Activated naive CD8-positive, alpha-beta T cell treated with anti-CD3 and anti-CD28 coated beads, Interleukin-2, amount 50 U/mL, for 24 hours (primary cell): ENCODE measurements at regions not wholly inside any gene's neighbourhood (a gene's known extent, or its start where the extent isn't known, plus 50 kb on each side); places are given as distances from the start of the nearest gene placed in this dataset.
"Not testable (repeated sequence)": the region's sequence is repeated elsewhere in the genome, so short reads cannot be mapped to it uniquely, and the experiment has no call there.

Experiments used
- ATAC-seq: fragments of 150-1000 bp; cut with Tn5 transposase; one replicate; pipeline ENCODE4 v1.10.0; 2021
- DNase-seq: peaks from one replicate; pipeline ENCODE4 v3.0.0; 2021
- H3K27ac Mint-ChIP-seq: one replicate; pipeline ENCODE4 v1.8.0; 2021; ENCODE audit warnings: mild to moderate bottlenecking, mixed read lengths
- H3K27me3 Mint-ChIP-seq: one replicate; pipeline ENCODE4 v1.8.0; 2021; ENCODE audit warnings: mixed read lengths
- H3K36me3 Mint-ChIP-seq: one replicate; pipeline ENCODE4 v1.8.0; 2021; ENCODE audit warnings: low read depth, mixed read lengths
- H3K4me1 Mint-ChIP-seq: one replicate; pipeline ENCODE4 v1.8.0; 2021; ENCODE audit warnings: mixed read lengths
- H3K4me3 Mint-ChIP-seq: one replicate; pipeline ENCODE4 v1.8.0; 2021; ENCODE audit warnings: mild to moderate bottlenecking, moderate library complexity, mixed read lengths
- H3K9me3 Mint-ChIP-seq: one replicate; pipeline ENCODE4 v1.8.0; 2021; ENCODE audit warnings: mixed read lengths

DNA sequence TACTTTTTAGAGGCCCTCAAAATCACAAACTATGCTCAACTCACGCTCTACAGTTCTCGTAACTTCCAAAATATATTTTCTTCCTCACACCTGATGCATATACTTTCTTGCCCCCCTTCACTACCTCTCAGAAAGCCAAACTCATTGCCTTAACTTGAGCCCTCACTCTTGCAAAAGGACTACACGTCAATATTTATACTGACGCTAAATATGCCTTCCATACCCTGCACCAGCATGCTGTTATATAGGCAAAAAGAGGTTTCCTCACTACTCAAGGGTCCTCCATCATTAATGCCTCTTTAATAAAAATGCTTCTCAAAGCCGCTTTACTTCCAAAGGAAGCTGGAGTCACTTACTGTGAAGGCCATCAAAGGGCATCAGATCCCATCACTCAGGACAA, 92.9 kb upstream of the ATF7IP2 start:
- not testable (repeated sequence) for H3K4me1 Mint-ChIP-seq, H3K27ac Mint-ChIP-seq, DNase-seq, H3K27me3 Mint-ChIP-seq, ATAC-seq, H3K4me3 Mint-ChIP-seq, H3K36me3 Mint-ChIP-seq
- peaks cover 23% of the 10 kb centered on the region for H3K9me3 Mint-ChIP-seq

DNA sequence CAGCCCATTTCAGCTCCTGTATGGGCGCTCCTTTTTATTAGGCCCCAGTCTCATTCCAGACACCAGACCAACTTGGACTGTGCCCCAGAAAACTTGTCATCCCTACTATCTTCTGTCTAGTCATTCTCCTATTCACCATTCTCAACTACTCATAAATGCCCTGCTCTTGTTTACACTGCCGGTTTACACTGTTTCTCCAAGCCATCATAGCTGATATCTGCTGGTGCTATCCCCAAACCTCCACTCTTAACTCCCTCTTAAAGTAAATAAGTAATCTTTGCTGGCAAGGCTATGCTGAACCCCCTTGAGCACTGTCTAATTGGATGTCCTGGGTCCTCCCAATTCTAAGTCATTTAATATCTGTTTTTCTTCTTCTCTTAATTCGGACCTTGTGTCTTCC, 91.7 kb upstream of the ATF7IP2 start:
- H3K27ac Mint-ChIP-seq: not testable (repeated sequence)

DNA sequence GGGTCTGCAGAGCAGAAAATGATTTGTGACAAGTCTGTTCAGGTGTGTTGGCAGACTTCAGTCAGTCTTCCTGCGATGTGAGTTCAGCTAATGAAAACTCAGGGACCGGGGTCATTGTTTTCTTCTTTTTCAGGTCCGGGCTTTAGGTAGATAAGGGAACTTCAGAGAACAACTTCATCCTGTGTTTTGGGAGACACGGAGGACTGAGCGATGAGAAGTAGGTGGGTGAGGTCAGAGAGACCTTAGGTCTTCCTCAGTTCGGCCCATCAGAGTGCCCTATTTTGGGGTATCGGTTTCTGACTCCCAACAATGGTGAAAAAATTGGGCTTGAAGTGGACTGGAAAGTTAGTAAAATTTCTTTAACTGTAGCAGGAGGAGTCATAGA, 88.9 kb upstream of the ATF7IP2 start:
- Mint-ChIP-seq H3K27ac (peak overlapping the region; percentile 70), H3K9me3 (peaks cover 15% of the 10 kb centered on the region), H3K4me1 (peaks cover 10% of the 10 kb centered on the region), H3K27me3 (no peaks in the 10 kb centered on the region), H3K36me3 (peaks cover 2% of the 10 kb centered on the region), H3K4me3 (no peak overlapping the region)
- DNase-seq (no peak), ATAC-seq (no peak)

More for the DNA sequence above, 91.7 kb upstream of the ATF7IP2 start:
- peaks cover 23% of the 10 kb centered on the region for H3K9me3 Mint-ChIP-seq
- H3K27me3 Mint-ChIP-seq, DNase-seq, H3K36me3 Mint-ChIP-seq, H3K4me3 Mint-ChIP-seq, ATAC-seq, H3K4me1 Mint-ChIP-seq: not testable (repeated sequence)

DNA sequence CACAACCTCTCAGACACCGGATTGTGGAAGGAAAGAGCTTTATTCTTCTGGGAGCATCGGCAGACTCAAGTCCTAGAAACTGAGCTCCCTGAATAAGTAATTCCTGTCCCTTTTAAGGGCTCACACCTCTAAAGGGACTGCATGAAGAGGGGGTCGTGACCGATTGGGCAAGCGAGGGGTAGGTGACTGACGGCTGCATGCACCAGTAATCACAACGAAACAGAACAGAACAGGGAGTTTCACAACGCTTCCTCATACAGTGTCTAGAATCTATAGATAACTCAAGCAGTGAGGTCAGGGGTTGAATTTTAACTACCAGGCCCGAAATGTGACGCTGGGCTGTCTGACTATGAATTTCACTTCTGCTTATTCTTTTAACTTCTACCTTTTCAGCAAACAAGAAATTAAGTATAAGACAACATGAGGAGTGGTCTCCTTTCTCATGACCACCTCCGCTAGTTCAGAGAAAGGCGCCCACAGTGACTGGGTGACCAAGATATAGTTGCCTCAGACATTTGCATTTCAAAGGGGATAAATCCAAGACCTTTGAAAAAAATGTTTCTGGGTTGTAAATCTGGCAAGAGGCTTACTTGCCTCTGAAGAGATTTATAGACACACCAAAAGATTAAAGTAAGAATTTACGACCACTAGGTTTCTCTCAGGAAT, 88.4 kb upstream of the ATF7IP2 start:
- Mint-ChIP-seq H3K36me3 (peaks cover 2% of the 10 kb centered on the region), H3K9me3 (peaks cover 15% of the 10 kb centered on the region), H3K4me3 (no peak overlapping the region), H3K4me1 (peaks cover 10% of the 10 kb centered on the region), H3K27ac (peak overlapping the region; percentile 70), H3K27me3 (no peaks in the 10 kb centered on the region)
- peak; percentile 6 for DNase-seq
- no peak for ATAC-seq

DNA sequence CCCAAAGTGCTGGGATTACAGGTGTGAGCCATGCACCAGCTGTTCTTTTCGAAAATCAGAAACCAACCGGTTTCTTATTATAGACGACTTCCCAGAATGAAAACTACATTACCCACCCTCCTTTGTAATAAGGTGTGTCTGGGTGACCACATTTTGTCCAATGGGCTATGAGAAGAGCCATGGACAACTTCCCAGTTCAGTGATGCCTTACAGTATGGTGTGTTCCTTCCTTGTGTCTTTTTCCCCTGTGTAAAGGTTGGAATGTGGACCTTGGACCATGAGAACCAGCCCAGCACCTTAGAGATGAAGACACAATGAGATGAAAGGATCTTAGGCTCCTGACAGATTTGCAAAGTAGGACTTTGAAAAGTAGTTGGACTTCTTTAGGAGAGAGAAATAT, 85.0 kb upstream of the ATF7IP2 start:
- no peak overlapping the region for H3K27ac Mint-ChIP-seq

DNA sequence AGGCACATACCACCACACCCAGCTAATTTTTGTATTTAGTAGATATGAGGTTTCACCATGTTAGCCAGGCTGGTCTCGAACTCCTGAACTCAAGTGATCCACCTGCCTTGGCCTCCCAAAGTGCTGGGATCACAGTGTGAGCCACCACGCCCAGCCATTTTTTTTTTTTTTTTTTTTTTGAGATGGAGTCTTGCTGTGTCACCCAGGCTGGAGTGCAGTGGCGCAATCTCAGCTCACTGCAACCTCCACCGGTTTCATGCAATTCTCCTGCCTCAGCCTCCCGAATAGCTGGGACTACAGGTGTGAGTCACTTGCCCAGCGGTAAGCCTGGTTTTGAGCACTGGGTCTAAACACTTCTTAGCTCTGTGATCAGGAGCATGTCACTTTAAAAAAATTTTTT, 84.3 kb upstream of the ATF7IP2 start:
- not testable (repeated sequence) for H3K9me3 Mint-ChIP-seq, H3K4me3 Mint-ChIP-seq, DNase-seq, H3K27ac Mint-ChIP-seq, ATAC-seq, H3K36me3 Mint-ChIP-seq, H3K27me3 Mint-ChIP-seq
- H3K4me1 Mint-ChIP-seq: peaks cover 10% of the 10 kb centered on the region

More for the DNA sequence above, 85.0 kb upstream of the ATF7IP2 start:
- Mint-ChIP-seq H3K4me3 (no peak overlapping the region), H3K4me1 (peaks cover 10% of the 10 kb centered on the region), H3K36me3 (no peaks in the 10 kb centered on the region), H3K9me3 (no peaks in the 10 kb centered on the region), H3K27me3 (no peaks in the 10 kb centered on the region)
- ATAC-seq (no peak), DNase-seq (no peak)

DNA sequence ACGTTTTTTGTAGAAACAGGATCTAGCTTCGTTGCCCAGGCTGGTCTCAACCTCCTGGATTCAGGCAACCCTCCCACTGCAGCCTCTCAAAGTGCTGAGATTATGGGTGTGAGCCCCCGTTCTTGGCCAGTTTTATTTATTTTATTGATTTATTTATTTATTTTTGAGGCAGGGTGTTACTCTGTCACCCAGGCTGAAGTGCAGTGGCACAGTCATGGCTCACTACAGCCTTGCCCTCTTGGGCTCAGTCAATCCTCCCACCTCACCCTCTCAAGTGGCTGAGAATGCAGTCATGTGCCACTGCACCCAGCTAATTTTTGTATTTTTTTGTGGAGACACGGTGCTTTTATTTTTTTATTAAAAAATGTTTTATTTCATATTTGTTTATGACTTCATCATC, 79.9 kb upstream of the ATF7IP2 start:
- no peak for ATAC-seq
- no peaks in the 10 kb centered on the region for H3K4me1 Mint-ChIP-seq
- DNase-seq: no peak
- H3K27ac Mint-ChIP-seq: no peak overlapping the region
- H3K36me3 Mint-ChIP-seq: no peaks in the 10 kb centered on the region
- H3K27me3 Mint-ChIP-seq: no peaks in the 10 kb centered on the region
- no peak overlapping the region for H3K4me3 Mint-ChIP-seq
- H3K9me3 Mint-ChIP-seq: no peaks in the 10 kb centered on the region

DNA sequence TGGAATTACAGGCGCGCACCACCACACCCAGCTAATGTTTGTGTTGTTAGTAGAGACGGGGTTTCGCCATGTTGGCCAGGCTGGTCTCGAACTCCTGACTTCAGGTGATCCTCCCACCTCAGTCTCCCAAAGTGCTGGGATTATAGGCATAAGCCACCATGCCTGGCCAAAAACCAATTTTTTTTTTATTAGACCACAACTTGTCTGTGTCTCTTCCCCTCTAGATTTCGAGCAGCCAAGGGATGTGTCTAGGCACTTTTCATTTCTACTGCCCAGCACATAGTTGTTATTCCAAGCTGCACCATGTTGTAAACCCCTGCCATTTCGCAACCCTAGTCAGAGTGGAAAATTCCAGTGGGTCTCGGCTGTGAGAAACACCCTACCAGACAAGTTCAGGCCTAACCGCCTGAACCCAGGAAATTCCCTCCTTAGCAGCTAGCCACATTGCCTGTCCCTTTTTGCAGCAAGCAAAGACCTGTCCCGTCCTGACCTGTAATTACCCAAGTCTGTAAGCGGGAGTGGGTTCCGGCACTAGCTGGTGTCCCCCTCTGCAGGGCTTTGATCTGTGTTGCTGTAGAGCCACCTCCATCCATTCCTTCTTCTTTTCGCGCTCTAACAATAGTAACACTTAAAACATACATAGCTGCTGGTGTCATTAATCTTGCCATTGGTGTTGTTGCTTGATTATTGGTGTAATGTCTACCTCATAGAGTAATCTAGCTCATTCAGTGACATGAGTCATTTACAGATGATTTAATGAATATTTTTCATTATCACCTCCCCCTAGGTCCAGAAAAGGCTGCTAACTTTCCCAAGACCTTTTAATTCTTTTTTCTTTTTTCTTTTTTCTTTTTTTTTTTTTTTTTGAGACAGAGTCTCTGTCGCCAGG, 77.3 kb upstream of the ATF7IP2 start:
- Mint-ChIP-seq H3K27me3 (no peaks in the 10 kb centered on the region), H3K9me3 (no peaks in the 10 kb centered on the region), H3K4me3 (no peak overlapping the region), H3K27ac (no peak overlapping the region), H3K36me3 (no peaks in the 10 kb centered on the region), H3K4me1 (no peaks in the 10 kb centered on the region)
- DNase-seq (no peak), ATAC-seq (peak; percentile 10)

DNA sequence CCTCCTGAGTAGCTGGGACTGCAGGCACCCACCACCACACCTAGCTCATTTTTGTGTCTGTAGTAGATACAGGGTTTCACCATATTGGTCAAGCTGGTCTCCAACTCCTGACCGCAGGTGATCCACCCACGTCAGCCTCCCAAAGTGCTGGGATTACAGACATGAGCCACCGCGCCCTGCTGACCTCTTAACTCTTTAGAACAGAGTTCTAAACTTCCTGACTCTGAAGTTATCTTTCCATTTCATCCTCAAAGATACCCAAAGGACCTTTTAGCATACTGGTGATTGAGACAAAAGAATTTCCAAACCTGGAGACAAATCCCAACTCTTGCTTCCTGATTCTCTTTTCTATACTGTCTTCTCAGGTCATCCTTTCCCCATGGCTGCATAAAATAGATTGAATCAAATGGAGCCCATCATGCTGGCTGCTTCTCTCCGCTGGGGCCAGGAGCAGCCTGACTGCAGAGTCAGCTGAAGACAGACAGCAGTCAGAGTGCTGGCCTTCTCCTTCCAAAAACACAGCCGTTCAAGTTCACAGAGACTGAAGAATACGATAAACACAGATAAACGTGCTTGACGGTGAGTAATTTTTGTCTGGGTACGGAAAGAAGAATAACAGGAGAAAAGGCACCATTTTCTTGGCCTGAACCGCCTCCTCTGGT, 76.5 kb upstream of the ATF7IP2 start:
- H3K4me3 Mint-ChIP-seq: no peak overlapping the region
- no peaks in the 10 kb centered on the region for H3K9me3 Mint-ChIP-seq
- ATAC-seq (no peak), DNase-seq (no peak)
- no peak overlapping the region for H3K27ac Mint-ChIP-seq
- H3K27me3 Mint-ChIP-seq: no peaks in the 10 kb centered on the region
- H3K36me3 Mint-ChIP-seq: no peaks in the 10 kb centered on the region
- no peaks in the 10 kb centered on the region for H3K4me1 Mint-ChIP-seq

DNA sequence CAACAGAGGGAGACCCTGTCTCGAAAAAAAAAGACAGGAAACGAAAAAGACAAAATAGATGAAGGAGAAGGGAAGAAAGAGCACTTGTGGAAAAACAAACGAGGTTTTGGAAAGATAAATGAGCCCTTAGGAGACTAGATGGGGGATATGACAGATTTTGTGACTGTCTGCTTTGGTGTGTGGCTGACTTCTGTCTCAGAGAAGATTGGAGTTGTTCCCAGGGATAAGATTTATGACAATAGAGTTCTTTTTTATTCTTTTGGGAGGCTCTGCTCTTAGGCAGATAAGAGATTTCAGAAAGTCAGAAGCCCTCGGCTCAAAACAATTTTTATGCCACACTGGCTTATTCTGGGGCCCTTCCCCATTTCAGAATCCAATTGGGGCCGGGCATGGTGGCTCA, 73.9 kb upstream of the ATF7IP2 start:
- Mint-ChIP-seq H3K27ac (no peak overlapping the region), H3K4me1 (peaks cover 9% of the 10 kb centered on the region), H3K9me3 (no peaks in the 10 kb centered on the region), H3K27me3 (no peaks in the 10 kb centered on the region), H3K4me3 (no peak overlapping the region), H3K36me3 (no peaks in the 10 kb centered on the region)
- no peak for ATAC-seq
- no peak for DNase-seq

DNA sequence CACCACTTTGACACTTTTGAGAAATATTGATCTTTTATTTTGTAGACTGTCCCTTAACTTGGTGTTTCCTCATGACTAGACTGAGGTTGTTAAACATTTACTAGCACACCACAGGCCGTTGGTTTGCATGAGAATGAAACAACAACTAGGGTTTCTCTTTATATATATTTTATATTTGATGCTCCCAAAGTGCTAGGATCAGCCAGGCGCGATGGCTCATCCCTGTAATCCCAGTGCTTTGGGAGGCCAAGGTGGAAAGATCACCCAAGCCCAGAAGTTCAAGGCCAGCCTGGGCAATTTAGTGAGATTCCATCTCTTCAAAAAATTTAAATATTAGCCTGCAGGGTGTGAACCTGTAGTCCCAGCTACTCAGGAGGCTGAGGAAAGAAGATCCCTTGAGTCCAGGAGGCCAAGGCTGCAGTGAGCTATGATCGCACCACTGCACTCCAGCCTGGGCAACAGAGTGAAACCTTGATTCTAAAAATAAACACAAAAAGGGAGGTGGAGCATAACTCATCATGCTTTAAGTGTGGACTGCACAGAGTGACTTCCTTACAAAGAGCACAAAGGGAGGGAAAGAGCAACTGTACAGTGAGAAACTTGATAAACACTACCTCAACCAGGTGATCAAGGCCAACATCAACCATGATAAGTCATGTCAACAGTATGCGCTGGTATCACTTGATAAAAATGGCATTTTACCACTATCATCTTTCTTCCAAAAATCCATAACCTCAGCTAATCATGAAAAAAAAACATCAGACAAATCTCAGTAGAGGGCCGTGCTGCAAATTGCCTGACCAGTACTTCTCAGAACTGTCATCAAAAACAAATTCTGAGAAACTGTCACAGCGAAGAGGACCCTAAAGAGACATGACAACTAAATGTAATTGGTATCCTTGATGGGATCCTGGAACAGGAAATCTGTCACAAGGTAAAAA, 72.8 kb upstream of the ATF7IP2 start:
- H3K27ac Mint-ChIP-seq: no peak overlapping the region

DNA sequence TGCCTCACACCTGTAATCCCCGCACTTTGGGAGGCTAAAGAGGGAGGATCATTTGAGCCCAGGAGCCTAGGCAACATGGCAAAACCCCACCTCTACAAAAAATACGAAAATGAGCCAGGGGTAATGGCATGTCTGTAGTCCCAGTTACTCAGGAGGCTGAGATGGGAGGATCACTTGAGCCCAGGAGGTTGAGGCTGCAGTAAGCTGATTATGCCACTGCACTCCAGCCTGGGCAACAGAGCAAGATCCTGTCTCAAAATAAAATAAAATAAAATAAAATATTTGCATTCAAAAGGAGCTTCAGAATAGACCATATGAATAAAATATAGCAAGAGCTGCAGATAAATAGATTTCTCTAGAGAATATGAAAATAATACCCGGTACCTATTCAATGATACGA, 71.5 kb upstream of the ATF7IP2 start:
- Mint-ChIP-seq H3K4me3 (no peak overlapping the region), H3K36me3 (no peaks in the 10 kb centered on the region), H3K27ac (no peak overlapping the region), H3K4me1 (peaks cover 9% of the 10 kb centered on the region), H3K9me3 (no peaks in the 10 kb centered on the region), H3K27me3 (no peaks in the 10 kb centered on the region)
- ATAC-seq (no peak), DNase-seq (no peak)

More for the DNA sequence above, 72.8 kb upstream of the ATF7IP2 start:
- DNase-seq: no peak
- Mint-ChIP-seq H3K9me3 (no peaks in the 10 kb centered on the region), H3K36me3 (no peaks in the 10 kb centered on the region), H3K27me3 (no peaks in the 10 kb centered on the region), H3K4me3 (no peak overlapping the region), H3K4me1 (peaks cover 9% of the 10 kb centered on the region)
- ATAC-seq: peak; percentile 28

DNA sequence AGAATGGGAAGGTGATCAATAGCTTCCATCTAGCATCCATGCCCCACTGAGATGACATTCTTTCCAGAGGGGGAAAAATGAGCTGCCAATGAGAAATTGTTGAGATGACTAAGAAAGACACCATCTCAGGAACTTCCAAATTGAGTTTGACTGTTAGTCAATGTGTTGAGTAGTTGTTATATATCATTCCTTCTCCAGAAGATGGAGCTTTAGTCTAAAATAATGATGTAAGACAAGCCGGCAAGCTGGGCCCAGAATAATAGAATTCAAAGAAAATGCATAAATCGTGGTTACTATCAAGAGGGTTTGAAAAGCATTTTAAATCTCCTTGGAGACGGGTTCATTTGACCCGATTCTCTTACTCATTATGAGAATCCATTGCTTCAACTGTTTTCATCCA, 71.0 kb upstream of the ATF7IP2 start:
- H3K27ac Mint-ChIP-seq: no peak overlapping the region

DNA sequence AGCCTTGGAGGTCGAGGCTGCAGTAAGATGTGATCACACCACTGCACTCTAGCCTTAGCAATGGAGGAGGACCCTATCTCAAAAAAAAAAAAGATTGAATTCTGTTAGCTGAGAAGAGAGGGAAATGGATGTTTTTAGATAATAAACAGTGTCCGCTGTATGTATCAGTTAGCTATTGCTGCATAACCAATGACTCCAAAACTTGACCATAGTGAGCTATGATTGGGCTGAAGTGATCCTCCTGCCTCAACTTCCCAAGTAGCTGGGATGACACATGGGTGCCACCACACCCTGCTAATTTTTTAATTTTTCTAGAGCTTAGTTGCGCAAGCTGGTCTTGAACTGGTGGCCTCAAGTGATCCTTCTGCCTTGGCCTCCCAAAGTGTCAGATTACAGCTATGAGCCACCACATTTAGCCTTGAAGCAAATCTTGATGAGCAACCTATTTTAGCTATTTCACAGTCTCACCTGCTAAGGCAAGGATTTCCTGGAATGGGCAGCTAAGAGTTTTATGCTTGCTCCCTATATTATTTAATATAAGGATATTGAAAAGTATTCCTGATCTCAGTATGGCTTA, 68.3 kb upstream of the ATF7IP2 start:
- Mint-ChIP-seq H3K4me3 (no peak overlapping the region), H3K4me1 (peaks cover 11% of the 10 kb centered on the region), H3K27me3 (no peaks in the 10 kb centered on the region), H3K9me3 (no peaks in the 10 kb centered on the region), H3K36me3 (no peaks in the 10 kb centered on the region), H3K27ac (no peak overlapping the region)
- ATAC-seq: no peak
- no peak for DNase-seq

More for the DNA sequence above, 71.0 kb upstream of the ATF7IP2 start:
- no peaks in the 10 kb centered on the region for H3K36me3 Mint-ChIP-seq
- DNase-seq: no peak
- H3K27me3 Mint-ChIP-seq: no peaks in the 10 kb centered on the region
- peak; percentile 68 for ATAC-seq
- no peaks in the 10 kb centered on the region for H3K9me3 Mint-ChIP-seq
- H3K4me1 Mint-ChIP-seq: peaks cover 11% of the 10 kb centered on the region
- no peak overlapping the region for H3K4me3 Mint-ChIP-seq
